Activated naive CD4-positive, alpha-beta T cell treated with anti-CD3 and anti-CD28 coated beads, Interleukin-2, amount 10 ng/mL, durations not matched to agents 7 days and 5 days (primary cell): ENCODE measurements at regions not wholly inside any gene's neighbourhood (a gene's known extent, or its start where the extent isn't known, plus 50 kb on each side); places are given as distances from the start of the nearest gene placed in this dataset.

Experiments used
- CTCF ChIA-PET: fragments of 350-600 bp; sonication (Branson Sonifier 250); formaldehyde crosslinking; loops from one replicate; lab custom pipeline; 2021; ENCODE audit warnings: antibody characterized with exemption; lab: Charles Lee
- DNase-seq: peaks from one replicate; pipeline ENCODE4 v3.0.0-alpha.2; 2020
- H3K27ac Mint-ChIP-seq: one replicate; pipeline ENCODE4 v1.8.0; 2021; ENCODE audit warnings: mild to moderate bottlenecking, moderate library complexity, mixed read lengths
- H3K27me3 Mint-ChIP-seq: one replicate; pipeline ENCODE4 v1.8.0; 2021; ENCODE audit warnings: mild to moderate bottlenecking, mixed read lengths
- H3K36me3 Mint-ChIP-seq: one replicate; pipeline ENCODE4 v1.8.0; 2021; ENCODE audit warnings: mixed read lengths
- H3K4me1 Mint-ChIP-seq: one replicate; pipeline ENCODE4 v1.8.0; 2021; ENCODE audit warnings: mixed read lengths
- H3K4me3 Mint-ChIP-seq: one replicate; pipeline ENCODE4 v1.8.0; 2021; ENCODE audit warnings: mild to moderate bottlenecking, moderate library complexity, mixed read lengths
- H3K9me3 Mint-ChIP-seq: one replicate; pipeline ENCODE4 v1.8.0; 2021; ENCODE audit warnings: mixed read lengths

GRCh38 chr3:107062787-107063186 is 314.5 kb upstream of the CCDC54 start:
- peaks cover 7% of the 10 kb centered on the region for H3K4me1 Mint-ChIP-seq
- CTCF ChIA-PET, result no interaction called here
- H3K36me3 Mint-ChIP-seq, result no peaks in the 10 kb centered on the region

GRCh38 chr3:107063351-107063750 is 313.9 kb upstream of the CCDC54 start:
- DNase-seq, result no peak
- no peak overlapping the region for H3K27ac Mint-ChIP-seq

More at GRCh38 chr3:107062787-107063186, 314.5 kb upstream of the CCDC54 start:
- no peaks in the 10 kb centered on the region for H3K9me3 Mint-ChIP-seq
- H3K27me3 Mint-ChIP-seq, result peaks cover 6% of the 10 kb centered on the region
- no peak overlapping the region for H3K27ac Mint-ChIP-seq
- no peak for DNase-seq
- no peak overlapping the region for H3K4me3 Mint-ChIP-seq

GRCh38 chr3:107064405-107065060 is 312.7 kb upstream of the CCDC54 start:
- H3K9me3 Mint-ChIP-seq, result no peaks in the 10 kb centered on the region
- no peak overlapping the region for H3K27ac Mint-ChIP-seq
- no peak overlapping the region for H3K4me3 Mint-ChIP-seq
- no peaks in the 10 kb centered on the region for H3K36me3 Mint-ChIP-seq
- H3K27me3 Mint-ChIP-seq, result peaks cover 6% of the 10 kb centered on the region
- CTCF ChIA-PET, result interaction anchor here (0.6 to 2.5 kb wide), 4 partner anchors 8 to 1695 kb away, joined by 3 to 13 read pairs (median 4); no protein-coding TSS in a partner anchor
- DNase-seq, result peak; percentile 71
- peaks cover 7% of the 10 kb centered on the region for H3K4me1 Mint-ChIP-seq

More at GRCh38 chr3:107063351-107063750, 313.9 kb upstream of the CCDC54 start:
- H3K36me3 Mint-ChIP-seq, result no peaks in the 10 kb centered on the region
- CTCF ChIA-PET, result no interaction called here
- no peaks in the 10 kb centered on the region for H3K9me3 Mint-ChIP-seq
- H3K4me3 Mint-ChIP-seq, result no peak overlapping the region
- H3K4me1 Mint-ChIP-seq, result peaks cover 7% of the 10 kb centered on the region
- H3K27me3 Mint-ChIP-seq, result peaks cover 6% of the 10 kb centered on the region

- Mint-ChIP-seq H3K4me3 (no peak overlapping the region), H3K36me3 (no peaks in the 10 kb centered on the region), H3K4me1 (peaks cover 7% of the 10 kb centered on the region), H3K27ac (no peak overlapping the region), H3K27me3 (peaks cover 6% of the 10 kb centered on the region), H3K9me3 (no peaks in the 10 kb centered on the region)
- CTCF ChIA-PET, result interaction anchor here (0.6 to 2.5 kb wide), 5 partner anchors 8 to 1995 kb away, joined by 3 to 13 read pairs (median 4); no protein-coding TSS in a partner anchor
- no peak for DNase-seq
Observed at GRCh38 chr3:107065094-107065861, 312.0 kb upstream of the CCDC54 start.

GRCh38 chr3:107067421-107067820 is 309.8 kb upstream of the CCDC54 start:
- CTCF ChIA-PET, result no interaction called here
- no peak for DNase-seq
- no peaks in the 10 kb centered on the region for H3K36me3 Mint-ChIP-seq
- H3K4me3 Mint-ChIP-seq, result no peak overlapping the region
- H3K4me1 Mint-ChIP-seq, result peaks cover 7% of the 10 kb centered on the region
- no peaks in the 10 kb centered on the region for H3K9me3 Mint-ChIP-seq
- no peak overlapping the region for H3K27ac Mint-ChIP-seq
- H3K27me3 Mint-ChIP-seq, result peaks cover 6% of the 10 kb centered on the region

- Mint-ChIP-seq H3K4me3 (no peak overlapping the region), H3K36me3 (no peaks in the 10 kb centered on the region), H3K9me3 (no peaks in the 10 kb centered on the region), H3K27me3 (peaks cover 6% of the 10 kb centered on the region), H3K27ac (no peak overlapping the region), H3K4me1 (peaks cover 7% of the 10 kb centered on the region)
- no peak for DNase-seq
- CTCF ChIA-PET, result interaction anchor here (0.6 kb wide), 1 partner anchor 102 kb away, joined by 3 read pairs; no protein-coding TSS in a partner anchor
Observed at GRCh38 chr3:107068980-107069379, 308.3 kb upstream of the CCDC54 start.

- Mint-ChIP-seq H3K27me3 (no peaks in the 10 kb centered on the region), H3K36me3 (no peaks in the 10 kb centered on the region), H3K27ac (no peak overlapping the region), H3K4me3 (no peak overlapping the region), H3K9me3 (no peaks in the 10 kb centered on the region), H3K4me1 (no peaks in the 10 kb centered on the region)
- DNase-seq, result no peak
- CTCF ChIA-PET, result no interaction called here
Observed at GRCh38 chr3:107076946-107077345, 300.3 kb upstream of the CCDC54 start.

GRCh38 chr3:107077391-107077790 is 299.8 kb upstream of the CCDC54 start:
- no peak overlapping the region for H3K4me3 Mint-ChIP-seq
- no peaks in the 10 kb centered on the region for H3K9me3 Mint-ChIP-seq
- DNase-seq, result no peak
- H3K27ac Mint-ChIP-seq, result no peak overlapping the region
- CTCF ChIA-PET, result no interaction called here
- no peaks in the 10 kb centered on the region for H3K4me1 Mint-ChIP-seq
- no peaks in the 10 kb centered on the region for H3K36me3 Mint-ChIP-seq
- no peaks in the 10 kb centered on the region for H3K27me3 Mint-ChIP-seq

- Mint-ChIP-seq H3K4me3 (no peak overlapping the region), H3K4me1 (no peaks in the 10 kb centered on the region), H3K9me3 (no peaks in the 10 kb centered on the region), H3K27me3 (no peaks in the 10 kb centered on the region), H3K27ac (no peak overlapping the region), H3K36me3 (no peaks in the 10 kb centered on the region)
- DNase-seq, result no peak
- CTCF ChIA-PET, result no interaction called here
Observed at GRCh38 chr3:107082527-107082926, 294.7 kb upstream of the CCDC54 start.

GRCh38 chr3:107085261-107085660 is 292.0 kb upstream of the CCDC54 start:
- CTCF ChIA-PET, result no interaction called here
- no peak for DNase-seq
- no peak overlapping the region for H3K4me3 Mint-ChIP-seq

GRCh38 chr3:107092121-107092520 is 285.1 kb upstream of the CCDC54 start:
- Mint-ChIP-seq H3K27me3 (peaks cover 3% of the 10 kb centered on the region), H3K9me3 (no peaks in the 10 kb centered on the region), H3K4me1 (no peaks in the 10 kb centered on the region), H3K4me3 (no peak overlapping the region), H3K36me3 (no peaks in the 10 kb centered on the region), H3K27ac (no peak overlapping the region)
- CTCF ChIA-PET, result no interaction called here
- DNase-seq, result no peak

More at GRCh38 chr3:107085261-107085660, 292.0 kb upstream of the CCDC54 start:
- no peak overlapping the region for H3K27ac Mint-ChIP-seq
- no peaks in the 10 kb centered on the region for H3K36me3 Mint-ChIP-seq
- H3K27me3 Mint-ChIP-seq, result no peaks in the 10 kb centered on the region
- no peaks in the 10 kb centered on the region for H3K4me1 Mint-ChIP-seq
- H3K9me3 Mint-ChIP-seq, result no peaks in the 10 kb centered on the region

GRCh38 chr3:107098864-107099263 is 278.4 kb upstream of the CCDC54 start:
- Mint-ChIP-seq H3K27me3 (peaks cover 4% of the 10 kb centered on the region), H3K9me3 (no peaks in the 10 kb centered on the region), H3K4me1 (no peaks in the 10 kb centered on the region), H3K4me3 (no peak overlapping the region), H3K36me3 (no peaks in the 10 kb centered on the region), H3K27ac (no peak overlapping the region)
- DNase-seq, result no peak
- CTCF ChIA-PET, result no interaction called here

- no peak overlapping the region for H3K4me3 Mint-ChIP-seq
- H3K9me3 Mint-ChIP-seq, result no peaks in the 10 kb centered on the region
- no peaks in the 10 kb centered on the region for H3K4me1 Mint-ChIP-seq
- H3K27ac Mint-ChIP-seq, result no peak overlapping the region
- no peak for DNase-seq
- no peaks in the 10 kb centered on the region for H3K36me3 Mint-ChIP-seq
- CTCF ChIA-PET, result no interaction called here
- peaks cover 4% of the 10 kb centered on the region for H3K27me3 Mint-ChIP-seq
Observed at GRCh38 chr3:107100137-107100536, 277.1 kb upstream of the CCDC54 start.

GRCh38 chr3:107100573-107100972 is 276.7 kb upstream of the CCDC54 start:
- H3K4me3 Mint-ChIP-seq, result no peak overlapping the region

GRCh38 chr3:107103786-107104185 is 273.5 kb upstream of the CCDC54 start:
- no peaks in the 10 kb centered on the region for H3K36me3 Mint-ChIP-seq
- DNase-seq, result no peak
- CTCF ChIA-PET, result no interaction called here
- H3K27ac Mint-ChIP-seq, result no peak overlapping the region
- no peaks in the 10 kb centered on the region for H3K9me3 Mint-ChIP-seq
- no peaks in the 10 kb centered on the region for H3K4me1 Mint-ChIP-seq
- no peak overlapping the region for H3K4me3 Mint-ChIP-seq
- peaks cover 4% of the 10 kb centered on the region for H3K27me3 Mint-ChIP-seq

More at GRCh38 chr3:107100573-107100972, 276.7 kb upstream of the CCDC54 start:
- DNase-seq, result no peak
- no peaks in the 10 kb centered on the region for H3K9me3 Mint-ChIP-seq
- H3K4me1 Mint-ChIP-seq, result no peaks in the 10 kb centered on the region
- H3K27ac Mint-ChIP-seq, result no peak overlapping the region
- H3K36me3 Mint-ChIP-seq, result no peaks in the 10 kb centered on the region
- H3K27me3 Mint-ChIP-seq, result peaks cover 4% of the 10 kb centered on the region
- CTCF ChIA-PET, result no interaction called here
